ENCODE measurements at regions not wholly inside any gene's neighbourhood (a gene's known extent, or its start where the extent isn't known, plus 50 kb on each side); places are given as distances from the start of the nearest gene placed in this dataset.

DNA sequence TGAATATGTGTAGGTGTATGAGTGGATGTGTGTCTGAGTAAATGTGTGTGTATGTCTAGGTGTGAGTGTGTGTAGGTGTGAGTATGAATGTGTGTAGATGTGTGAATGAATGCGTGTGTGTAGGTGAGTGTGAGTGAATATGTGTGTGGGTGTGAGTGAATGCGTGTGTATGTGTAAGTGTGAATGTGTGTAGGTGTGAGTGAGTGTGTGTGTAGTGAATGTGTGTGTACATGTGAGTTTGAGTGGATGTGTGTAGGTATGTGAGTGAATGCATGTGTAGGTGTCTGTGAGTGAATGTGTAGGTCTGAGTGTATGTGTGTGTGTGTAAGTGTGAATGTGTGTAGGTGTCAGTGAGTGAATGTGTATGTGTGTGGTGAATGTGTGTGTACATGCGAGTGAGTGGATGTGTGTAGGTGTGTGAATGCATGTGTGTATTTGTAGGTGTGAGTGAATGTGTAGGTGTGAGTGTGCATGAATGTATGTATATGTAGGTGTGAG, 201.0 kb upstream of the ZNF536 start:
- no peak for DNase-seq (ENCODE audit: low spot score)

GRCh38 chr19:30171795-30172612, 200.2 kb upstream of the ZNF536 start:
- DNase-seq (ENCODE audit: low spot score) = no peak

GRCh38 chr19:30172613-30173242, 199.5 kb upstream of the ZNF536 start:
- no peak for DNase-seq (ENCODE audit: low spot score)

DNA sequence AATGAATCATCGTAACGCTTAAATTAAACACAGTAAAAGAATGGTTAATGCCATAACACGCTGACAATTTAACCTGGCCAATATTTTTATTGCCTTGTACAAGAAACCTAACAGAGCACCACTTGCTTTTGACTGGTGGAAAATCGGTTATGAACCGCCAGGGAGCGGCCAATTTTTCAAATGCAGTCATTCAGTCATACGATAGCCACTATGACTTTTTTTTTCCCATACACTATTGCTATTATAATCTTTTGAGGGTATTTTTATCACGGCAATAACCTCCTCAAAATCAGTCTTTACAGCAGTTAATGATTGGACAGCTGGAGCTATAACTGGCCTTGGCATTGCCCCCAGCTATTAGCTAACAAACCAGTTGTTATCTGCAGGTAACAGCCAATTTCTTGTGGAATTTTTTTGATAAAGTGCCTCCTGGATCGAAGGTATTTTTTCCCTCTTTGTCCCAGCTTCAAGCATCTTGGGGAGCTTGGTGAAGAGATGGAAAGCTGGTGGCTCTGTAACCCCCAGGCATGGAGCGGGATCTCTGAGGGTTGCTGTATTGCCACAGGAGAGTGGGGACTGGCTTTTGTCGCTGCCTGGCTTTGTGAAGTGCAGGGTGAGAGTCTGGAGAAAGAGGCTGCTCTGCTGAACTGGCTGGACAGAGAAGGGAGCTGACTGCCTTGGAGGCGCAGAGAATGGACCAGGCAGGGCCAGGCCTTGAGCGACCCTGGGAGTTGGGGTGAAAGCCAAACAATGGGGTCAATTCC, 198.4 kb upstream of the ZNF536 start:
- DNase-seq (ENCODE audit: low spot score) = no peak

- no peak for DNase-seq (ENCODE audit: low spot score)
Measured at GRCh38 chr19:30174357-30174645, 197.9 kb upstream of the ZNF536 start.

DNA sequence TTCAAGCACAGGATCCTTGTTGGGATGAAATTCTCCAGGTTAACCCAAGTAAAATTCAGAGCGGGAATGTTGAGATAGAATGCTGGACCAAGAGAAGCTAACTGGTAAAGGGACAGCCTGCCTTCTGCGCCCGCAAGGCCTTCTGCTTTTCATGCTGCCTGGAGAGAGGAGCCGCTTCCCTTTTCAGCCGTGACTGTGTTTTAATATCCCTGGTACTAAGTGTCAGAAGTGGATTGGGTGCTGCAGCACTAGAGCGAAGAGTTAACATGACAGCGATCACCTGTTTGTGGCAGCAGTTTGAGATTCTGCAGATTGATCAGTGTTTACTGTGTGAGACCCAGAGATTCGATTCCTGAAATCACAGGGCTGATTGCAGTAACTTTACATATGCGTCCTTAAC, 197.4 kb upstream of the ZNF536 start:
- DNase-seq (ENCODE audit: low spot score) = no peak

DNA sequence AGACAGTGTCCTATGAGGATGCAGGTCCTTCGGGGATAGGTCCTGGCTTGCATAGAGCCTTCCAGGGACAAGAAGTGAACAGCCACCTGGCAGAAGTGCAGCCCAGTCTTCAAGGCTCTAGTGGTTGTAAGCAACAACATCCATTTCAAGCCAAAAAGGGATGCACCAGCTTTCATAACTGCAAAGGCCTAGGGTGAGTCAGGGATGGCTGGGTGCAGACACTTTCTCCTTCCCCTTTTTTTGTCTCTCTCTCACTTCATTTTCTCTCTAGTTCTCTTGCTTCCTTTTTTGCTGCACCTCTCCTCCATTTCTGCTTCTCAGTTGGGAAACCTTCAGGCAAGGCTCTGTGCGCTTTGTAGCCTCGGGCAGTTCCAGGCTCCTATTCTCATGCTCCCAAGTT, 196.2 kb upstream of the ZNF536 start:
- DNase-seq (ENCODE audit: low spot score) = no peak

- no peak for DNase-seq (ENCODE audit: low spot score)
Measured at GRCh38 chr19:30178721-30179402, 193.3 kb upstream of the ZNF536 start.

DNA sequence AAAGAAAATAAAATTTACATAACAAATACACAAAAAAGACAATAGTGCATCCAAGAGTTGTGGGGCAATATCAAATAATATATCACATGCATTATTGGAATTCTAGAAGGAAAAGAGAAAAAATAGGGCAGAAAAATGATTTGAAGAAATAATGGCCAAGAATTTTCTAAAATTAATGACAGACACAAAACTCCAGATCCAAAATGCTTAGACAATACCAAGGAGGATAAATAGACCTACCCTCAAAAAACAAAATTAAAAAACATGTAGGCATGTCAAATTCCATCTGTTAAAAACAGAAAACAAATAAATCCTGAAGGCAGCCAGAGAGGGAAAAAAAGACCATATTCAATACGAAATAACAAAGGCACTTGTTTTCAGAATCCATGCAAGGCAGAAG, 191.5 kb upstream of the ZNF536 start:
- no peak for DNase-seq (ENCODE audit: low spot score)

GRCh38 chr19:30183807-30184490, 188.2 kb upstream of the ZNF536 start:
- DNase-seq (ENCODE audit: low spot score) = no peak

DNA sequence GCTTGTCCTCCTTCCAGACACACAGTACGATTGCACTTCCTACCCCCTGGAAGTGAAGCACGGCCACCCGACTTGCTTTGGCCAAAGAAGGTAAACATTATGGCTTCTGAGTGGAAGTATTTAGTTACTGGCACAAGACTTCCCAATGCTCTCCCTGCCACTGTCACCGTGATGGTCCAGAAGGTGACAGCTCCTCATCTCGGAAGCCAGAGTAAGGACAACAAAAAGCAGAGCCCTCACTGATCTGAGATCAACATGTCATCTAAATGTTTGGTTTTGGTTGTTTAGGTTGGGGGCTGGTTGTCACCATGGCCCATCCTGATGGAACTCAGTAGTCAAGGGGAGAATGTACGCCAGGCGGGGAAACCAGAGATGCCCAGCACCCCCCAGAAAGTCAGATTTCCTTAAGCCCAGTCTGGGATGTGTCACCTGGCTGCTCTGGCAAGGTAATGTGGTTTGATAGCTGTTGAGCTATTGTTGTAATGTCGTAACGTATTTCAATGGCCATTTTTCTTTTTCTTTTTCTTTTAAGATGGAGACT, 170.1 kb upstream of the ZNF536 start:
- no peak for DNase-seq (ENCODE audit: low spot score)

DNA sequence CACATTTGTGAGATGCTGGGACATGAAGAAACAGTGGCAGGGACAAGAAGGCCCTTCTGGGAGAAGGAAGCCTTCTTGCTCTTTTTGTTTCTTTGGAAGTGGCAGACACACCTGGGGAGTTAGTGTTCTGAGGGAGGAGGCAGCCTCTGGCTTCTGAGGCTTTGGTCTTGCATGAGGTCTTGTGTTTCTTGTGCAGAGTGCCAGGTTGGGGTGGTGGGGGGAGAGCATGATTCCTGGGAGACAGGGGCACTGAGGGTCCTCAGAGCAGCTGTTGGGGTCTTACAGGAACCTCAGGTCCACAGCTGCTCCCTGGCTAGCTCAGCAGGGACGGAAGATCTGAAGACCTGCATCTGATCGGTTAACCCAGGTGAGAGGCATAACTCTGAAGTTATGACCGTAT, 167.5 kb upstream of the ZNF536 start:
- no peak for DNase-seq (ENCODE audit: low spot score)

DNA sequence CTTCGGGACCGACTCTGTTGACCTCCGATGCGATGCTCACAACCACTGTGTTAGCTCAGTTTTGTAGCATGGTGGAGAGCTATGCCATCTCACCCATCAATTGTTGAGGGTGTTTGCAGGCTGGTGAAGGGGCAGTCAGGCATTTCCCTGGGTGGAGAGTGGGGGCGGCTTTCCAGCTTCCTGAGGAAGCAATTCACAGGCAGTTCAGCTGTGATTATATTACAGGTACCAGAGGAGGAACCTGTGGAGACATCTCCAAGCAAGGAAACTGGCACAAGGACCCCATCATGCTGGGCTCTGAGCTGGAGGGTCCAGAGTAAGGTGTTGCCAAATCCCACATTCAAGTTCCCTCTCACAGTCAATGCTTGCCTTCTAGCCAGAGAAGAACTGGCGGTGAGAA, 166.0 kb upstream of the ZNF536 start:
- DNase-seq (ENCODE audit: low spot score) = no peak

DNA sequence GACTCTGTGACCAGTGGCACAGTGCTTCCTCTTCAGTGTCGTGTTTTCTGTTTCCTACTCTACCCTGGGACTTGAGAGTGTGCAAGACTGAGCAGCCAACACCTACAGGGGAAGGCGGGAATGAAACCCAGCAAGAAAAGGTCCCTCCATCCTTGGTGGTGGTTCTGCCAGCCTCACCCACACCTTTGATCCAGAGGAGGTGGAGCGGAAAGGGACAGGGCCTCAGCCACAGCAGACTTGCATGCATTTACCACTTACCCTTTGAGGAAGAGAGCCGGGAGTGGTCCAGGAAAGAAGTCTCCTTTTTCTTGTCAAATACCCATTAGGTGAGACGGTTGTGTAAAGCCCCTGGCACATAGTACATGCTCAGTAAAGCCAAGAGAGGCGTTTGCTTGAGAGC, 164.8 kb upstream of the ZNF536 start:
- no peak for DNase-seq (ENCODE audit: low spot score)

- no peak for DNase-seq (ENCODE audit: low spot score)
Measured at GRCh38 chr19:30208436-30209060, 163.6 kb upstream of the ZNF536 start.

- DNase-seq (ENCODE audit: low spot score) = no peak
Measured at GRCh38 chr19:30209617-30210600, 162.3 kb upstream of the ZNF536 start.

DNA sequence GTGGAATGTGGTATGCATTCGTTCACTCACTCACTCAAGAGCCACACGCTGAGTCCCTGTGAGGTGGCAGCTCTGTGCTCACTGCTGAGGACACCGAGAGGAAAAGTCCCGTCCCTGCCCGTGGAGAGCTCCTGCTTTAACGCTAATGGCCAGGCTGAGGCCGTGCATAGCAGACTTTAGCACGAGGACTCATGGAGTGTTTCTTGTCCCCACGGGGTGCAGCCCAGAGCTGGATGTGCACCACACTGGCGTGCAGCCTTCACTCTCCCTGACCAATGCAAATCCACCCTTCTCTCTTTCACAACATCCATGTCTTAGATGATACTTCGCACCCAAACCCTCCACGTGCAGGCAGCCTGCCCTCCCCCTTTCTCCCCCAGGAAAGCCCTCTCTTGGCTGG, 159.6 kb upstream of the ZNF536 start:
- no peak for DNase-seq (ENCODE audit: low spot score)

- DNase-seq (ENCODE audit: low spot score) = peak; percentile 1
Measured at GRCh38 chr19:30214651-30215051, 157.5 kb upstream of the ZNF536 start.

DNA sequence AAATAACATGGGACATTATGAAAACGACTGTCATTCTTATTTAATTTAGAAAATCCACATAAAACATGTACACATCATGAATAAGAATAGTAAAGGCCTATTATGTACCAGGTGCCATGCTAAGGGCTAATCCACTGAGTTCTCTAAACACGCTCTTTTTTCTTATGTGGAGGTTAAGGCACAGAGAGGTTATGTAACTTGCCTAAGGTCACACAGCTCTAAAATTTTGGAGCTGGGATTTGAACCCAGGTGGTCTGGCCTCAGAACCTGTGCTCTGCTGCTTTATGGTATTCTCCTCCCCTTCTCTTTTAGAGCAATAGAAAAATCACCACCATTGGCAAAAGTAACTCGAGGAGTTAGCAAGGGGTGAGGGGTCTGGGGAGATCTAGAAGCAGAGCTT, 156.9 kb upstream of the ZNF536 start:
- no peak for DNase-seq (ENCODE audit: low spot score)

- DNase-seq (ENCODE audit: low spot score) = no peak
Measured at GRCh38 chr19:30216453-30216852, 155.7 kb upstream of the ZNF536 start.

Data from RKO (cell line).